HepG2 (cell line): ENCODE measurements at regions not wholly inside any gene's neighbourhood (a gene's known extent, or its start where the extent isn't known, plus 50 kb on each side); places are given as distances from the start of the nearest gene placed in this dataset.

ENCODE experiments used
- HNRNPL ChIP-seq: fragments of 200-400 bp; formaldehyde crosslinking; IDR thresholded peaks from 2 replicates; pipeline ENCODE4 v1.6.1; 2017; ENCODE audit warnings: mild to moderate bottlenecking, low read depth, low read length
- NCOA5 ChIP-seq: sonication (generic); formaldehyde crosslinking; IDR thresholded peaks from 2 replicates; pipeline ENCODE4 v1.4.0; 2020; ENCODE audit warnings: missing genetic modification reagents
- ZNF282 ChIP-seq: fragments of 450-650 bp; IDR thresholded peaks from 2 replicates; pipeline ENCODE4 v1.6.1; 2018; ENCODE audit not compliant: partially characterized antibody
- ZNF556 ChIP-seq: sonication (generic); formaldehyde crosslinking; IDR thresholded peaks from 2 replicates; pipeline ENCODE4 v1.4.0; 2020; ENCODE audit warnings: mild to moderate bottlenecking, missing genetic modification reagents, borderline replicate concordance
- ZNF780A ChIP-seq: sonication (generic); formaldehyde crosslinking; IDR thresholded peaks from 2 replicates; pipeline ENCODE4 v1.8.0; 2022; ENCODE audit warnings: mild to moderate bottlenecking, missing genetic modification reagents, moderate library complexity
- TF ChIP-seq, protein P1 (sequence below): sonication (generic); formaldehyde crosslinking; IDR thresholded peaks from 2 replicates; pipeline ENCODE4 v1.9.0; 2021; ENCODE audit warnings: missing genetic modification reagents, mild to moderate bottlenecking, borderline replicate concordance
- TF ChIP-seq, protein P2 (sequence below): fragments of 450-650 bp; IDR thresholded peaks from 2 replicates; pipeline ENCODE4 v1.6.1; 2017; ENCODE audit warnings: mild to moderate bottlenecking
- TF ChIP-seq, protein P3 (sequence below): sonication (generic); formaldehyde crosslinking; IDR thresholded peaks from 2 replicates; pipeline ENCODE4 v1.5.0; 2020; ENCODE audit warnings: mild to moderate bottlenecking, missing genetic modification reagents
- TF ChIP-seq, protein P4 (sequence below): sonication (generic); formaldehyde crosslinking; IDR thresholded peaks from 2 replicates; pipeline ENCODE4 v1.5.1; 2020; ENCODE audit warnings: missing genetic modification reagents, mild to moderate bottlenecking, borderline replicate concordance

DNA sequence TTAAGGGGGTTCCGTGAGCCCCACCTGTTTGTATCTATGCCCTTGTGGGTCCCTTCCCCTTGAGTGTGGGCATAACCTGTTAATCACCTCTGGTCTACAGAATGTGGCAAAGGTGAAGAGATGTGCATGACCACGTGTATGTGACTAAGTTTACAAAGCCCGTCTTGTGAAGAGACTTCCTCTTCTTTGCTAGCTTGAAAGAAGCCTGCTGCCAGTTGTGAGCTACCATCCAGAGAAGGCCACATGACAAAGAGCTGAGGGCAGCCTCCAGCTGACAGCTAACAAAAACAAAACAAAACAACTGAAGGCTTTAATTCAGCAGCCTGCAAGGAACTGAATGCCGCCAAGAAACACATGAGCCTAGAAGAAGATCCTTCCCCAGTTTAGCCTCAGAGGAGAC lies 112.0 kb downstream of the AXIN2 start (continued):
- TF ChIP-seq, protein P1, sequence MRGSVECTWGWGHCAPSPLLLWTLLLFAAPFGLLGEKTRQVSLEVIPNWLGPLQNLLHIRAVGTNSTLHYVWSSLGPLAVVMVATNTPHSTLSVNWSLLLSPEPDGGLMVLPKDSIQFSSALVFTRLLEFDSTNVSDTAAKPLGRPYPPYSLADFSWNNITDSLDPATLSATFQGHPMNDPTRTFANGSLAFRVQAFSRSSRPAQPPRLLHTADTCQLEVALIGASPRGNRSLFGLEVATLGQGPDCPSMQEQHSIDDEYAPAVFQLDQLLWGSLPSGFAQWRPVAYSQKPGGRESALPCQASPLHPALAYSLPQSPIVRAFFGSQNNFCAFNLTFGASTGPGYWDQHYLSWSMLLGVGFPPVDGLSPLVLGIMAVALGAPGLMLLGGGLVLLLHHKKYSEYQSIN (CRISPR knock-in tag): no peak
- TF ChIP-seq ZNF556 (no peak), ZNF282 (no peak), HNRNPL (no peak), ZNF780A (CRISPR knock-in tag) (no peak), NCOA5 (CRISPR knock-in tag) (no peak)
- TF ChIP-seq, protein P2, sequence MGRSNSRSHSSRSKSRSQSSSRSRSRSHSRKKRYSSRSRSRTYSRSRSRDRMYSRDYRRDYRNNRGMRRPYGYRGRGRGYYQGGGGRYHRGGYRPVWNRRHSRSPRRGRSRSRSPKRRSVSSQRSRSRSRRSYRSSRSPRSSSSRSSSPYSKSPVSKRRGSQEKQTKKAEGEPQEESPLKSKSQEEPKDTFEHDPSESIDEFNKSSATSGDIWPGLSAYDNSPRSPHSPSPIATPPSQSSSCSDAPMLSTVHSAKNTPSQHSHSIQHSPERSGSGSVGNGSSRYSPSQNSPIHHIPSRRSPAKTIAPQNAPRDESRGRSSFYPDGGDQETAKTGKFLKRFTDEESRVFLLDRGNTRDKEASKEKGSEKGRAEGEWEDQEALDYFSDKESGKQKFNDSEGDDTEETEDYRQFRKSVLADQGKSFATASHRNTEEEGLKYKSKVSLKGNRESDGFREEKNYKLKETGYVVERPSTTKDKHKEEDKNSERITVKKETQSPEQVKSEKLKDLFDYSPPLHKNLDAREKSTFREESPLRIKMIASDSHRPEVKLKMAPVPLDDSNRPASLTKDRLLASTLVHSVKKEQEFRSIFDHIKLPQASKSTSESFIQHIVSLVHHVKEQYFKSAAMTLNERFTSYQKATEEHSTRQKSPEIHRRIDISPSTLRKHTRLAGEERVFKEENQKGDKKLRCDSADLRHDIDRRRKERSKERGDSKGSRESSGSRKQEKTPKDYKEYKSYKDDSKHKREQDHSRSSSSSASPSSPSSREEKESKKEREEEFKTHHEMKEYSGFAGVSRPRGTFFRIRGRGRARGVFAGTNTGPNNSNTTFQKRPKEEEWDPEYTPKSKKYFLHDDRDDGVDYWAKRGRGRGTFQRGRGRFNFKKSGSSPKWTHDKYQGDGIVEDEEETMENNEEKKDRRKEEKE: no peak
- TF ChIP-seq, protein P3, sequence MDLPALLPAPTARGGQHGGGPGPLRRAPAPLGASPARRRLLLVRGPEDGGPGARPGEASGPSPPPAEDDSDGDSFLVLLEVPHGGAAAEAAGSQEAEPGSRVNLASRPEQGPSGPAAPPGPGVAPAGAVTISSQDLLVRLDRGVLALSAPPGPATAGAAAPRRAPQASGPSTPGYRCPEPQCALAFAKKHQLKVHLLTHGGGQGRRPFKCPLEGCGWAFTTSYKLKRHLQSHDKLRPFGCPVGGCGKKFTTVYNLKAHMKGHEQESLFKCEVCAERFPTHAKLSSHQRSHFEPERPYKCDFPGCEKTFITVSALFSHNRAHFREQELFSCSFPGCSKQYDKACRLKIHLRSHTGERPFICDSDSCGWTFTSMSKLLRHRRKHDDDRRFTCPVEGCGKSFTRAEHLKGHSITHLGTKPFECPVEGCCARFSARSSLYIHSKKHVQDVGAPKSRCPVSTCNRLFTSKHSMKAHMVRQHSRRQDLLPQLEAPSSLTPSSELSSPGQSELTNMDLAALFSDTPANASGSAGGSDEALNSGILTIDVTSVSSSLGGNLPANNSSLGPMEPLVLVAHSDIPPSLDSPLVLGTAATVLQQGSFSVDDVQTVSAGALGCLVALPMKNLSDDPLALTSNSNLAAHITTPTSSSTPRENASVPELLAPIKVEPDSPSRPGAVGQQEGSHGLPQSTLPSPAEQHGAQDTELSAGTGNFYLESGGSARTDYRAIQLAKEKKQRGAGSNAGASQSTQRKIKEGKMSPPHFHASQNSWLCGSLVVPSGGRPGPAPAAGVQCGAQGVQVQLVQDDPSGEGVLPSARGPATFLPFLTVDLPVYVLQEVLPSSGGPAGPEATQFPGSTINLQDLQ (CRISPR knock-in tag): no peak
- TF ChIP-seq, protein P4, sequence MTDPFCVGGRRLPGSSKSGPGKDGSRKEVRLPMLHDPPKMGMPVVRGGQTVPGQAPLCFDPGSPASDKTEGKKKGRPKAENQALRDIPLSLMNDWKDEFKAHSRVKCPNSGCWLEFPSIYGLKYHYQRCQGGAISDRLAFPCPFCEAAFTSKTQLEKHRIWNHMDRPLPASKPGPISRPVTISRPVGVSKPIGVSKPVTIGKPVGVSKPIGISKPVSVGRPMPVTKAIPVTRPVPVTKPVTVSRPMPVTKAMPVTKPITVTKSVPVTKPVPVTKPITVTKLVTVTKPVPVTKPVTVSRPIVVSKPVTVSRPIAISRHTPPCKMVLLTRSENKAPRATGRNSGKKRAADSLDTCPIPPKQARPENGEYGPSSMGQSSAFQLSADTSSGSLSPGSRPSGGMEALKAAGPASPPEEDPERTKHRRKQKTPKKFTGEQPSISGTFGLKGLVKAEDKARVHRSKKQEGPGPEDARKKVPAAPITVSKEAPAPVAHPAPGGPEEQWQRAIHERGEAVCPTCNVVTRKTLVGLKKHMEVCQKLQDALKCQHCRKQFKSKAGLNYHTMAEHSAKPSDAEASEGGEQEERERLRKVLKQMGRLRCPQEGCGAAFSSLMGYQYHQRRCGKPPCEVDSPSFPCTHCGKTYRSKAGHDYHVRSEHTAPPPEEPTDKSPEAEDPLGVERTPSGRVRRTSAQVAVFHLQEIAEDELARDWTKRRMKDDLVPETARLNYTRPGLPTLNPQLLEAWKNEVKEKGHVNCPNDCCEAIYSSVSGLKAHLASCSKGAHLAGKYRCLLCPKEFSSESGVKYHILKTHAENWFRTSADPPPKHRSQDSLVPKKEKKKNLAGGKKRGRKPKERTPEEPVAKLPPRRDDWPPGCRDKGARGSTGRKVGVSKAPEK: no peak
